WERI-Rb-1 (cell line): ENCODE measurements at regions not wholly inside any gene's neighbourhood (a gene's known extent, or its start where the extent isn't known, plus 50 kb on each side); places are given as distances from the start of the nearest gene placed in this dataset.

ENCODE experiments used
- DNase-seq: peaks from one replicate; pipeline ENCODE4 v3.0.0-alpha.2; 2020
- H3K27ac ChIP-seq: fragments of 250-450 bp; sonication (Bioruptor Pico); 2 replicates; pipeline ENCODE4 v1.5.1; 2020; ENCODE audit warnings: mild to moderate bottlenecking, moderate library complexity
- H3K27me3 ChIP-seq: fragments of 250-450 bp; sonication (Bioruptor Pico); 2 replicates; pipeline ENCODE4 v1.5.1; 2021; ENCODE audit warnings: mild to moderate bottlenecking, low read depth, moderate library complexity; ENCODE audit not compliant: insufficient read depth, severe bottlenecking
- H3K36me3 ChIP-seq: fragments of 250-450 bp; sonication (Bioruptor Pico); 2 replicates; pipeline ENCODE4 v1.5.1; 2020; ENCODE audit warnings: mild to moderate bottlenecking, moderate library complexity
- H3K4me3 ChIP-seq: 2 replicates; pipeline ENCODE4 v1.5.1; 2011; ENCODE audit warnings: low read depth, mild to moderate bottlenecking, control low read depth, low read length
- H3K9me3 ChIP-seq: fragments of 250-450 bp; sonication (Bioruptor Pico); 2 replicates; pipeline ENCODE4 v1.5.1; 2021; ENCODE audit warnings: mild to moderate bottlenecking, moderate library complexity; ENCODE audit not compliant: severe bottlenecking
- TF ChIP-seq, protein P1 (sequence below): IDR thresholded peaks from 2 replicates; pipeline ENCODE4 v1.5.1; 2011; ENCODE audit warnings: low read depth, mild to moderate bottlenecking, control low read depth, inconsistent platforms, low read length

DNA sequence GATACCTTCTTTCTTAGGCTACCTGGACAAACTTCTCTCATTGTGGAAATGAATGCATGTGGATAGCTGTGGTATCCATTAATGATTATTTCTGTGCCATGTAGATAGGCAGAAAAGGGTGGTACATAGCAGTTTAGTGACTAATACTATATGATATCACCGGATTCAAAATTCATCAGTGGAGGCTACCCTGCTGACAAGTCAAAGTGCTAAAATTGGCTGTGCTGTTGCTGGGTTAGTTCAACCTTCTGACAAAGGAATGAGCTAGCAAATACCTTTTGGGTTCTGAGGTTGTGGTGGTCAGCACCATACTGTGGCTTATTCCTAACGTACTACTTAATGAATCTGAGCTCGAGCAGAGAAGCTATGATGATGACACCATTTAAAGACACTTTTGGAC is 109.1 kb downstream of the TFAP2B start:
- no peak for DNase-seq
- TF ChIP-seq, protein P1, sequence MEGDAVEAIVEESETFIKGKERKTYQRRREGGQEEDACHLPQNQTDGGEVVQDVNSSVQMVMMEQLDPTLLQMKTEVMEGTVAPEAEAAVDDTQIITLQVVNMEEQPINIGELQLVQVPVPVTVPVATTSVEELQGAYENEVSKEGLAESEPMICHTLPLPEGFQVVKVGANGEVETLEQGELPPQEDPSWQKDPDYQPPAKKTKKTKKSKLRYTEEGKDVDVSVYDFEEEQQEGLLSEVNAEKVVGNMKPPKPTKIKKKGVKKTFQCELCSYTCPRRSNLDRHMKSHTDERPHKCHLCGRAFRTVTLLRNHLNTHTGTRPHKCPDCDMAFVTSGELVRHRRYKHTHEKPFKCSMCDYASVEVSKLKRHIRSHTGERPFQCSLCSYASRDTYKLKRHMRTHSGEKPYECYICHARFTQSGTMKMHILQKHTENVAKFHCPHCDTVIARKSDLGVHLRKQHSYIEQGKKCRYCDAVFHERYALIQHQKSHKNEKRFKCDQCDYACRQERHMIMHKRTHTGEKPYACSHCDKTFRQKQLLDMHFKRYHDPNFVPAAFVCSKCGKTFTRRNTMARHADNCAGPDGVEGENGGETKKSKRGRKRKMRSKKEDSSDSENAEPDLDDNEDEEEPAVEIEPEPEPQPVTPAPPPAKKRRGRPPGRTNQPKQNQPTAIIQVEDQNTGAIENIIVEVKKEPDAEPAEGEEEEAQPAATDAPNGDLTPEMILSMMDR, result no peak
- Histone ChIP-seq H3K27ac (no peak overlapping the region), H3K36me3 (no peaks in the 10 kb centered on the region), H3K9me3 (no peaks in the 10 kb centered on the region), H3K27me3 (no peaks in the 10 kb centered on the region), H3K4me3 (no peak overlapping the region)

DNA sequence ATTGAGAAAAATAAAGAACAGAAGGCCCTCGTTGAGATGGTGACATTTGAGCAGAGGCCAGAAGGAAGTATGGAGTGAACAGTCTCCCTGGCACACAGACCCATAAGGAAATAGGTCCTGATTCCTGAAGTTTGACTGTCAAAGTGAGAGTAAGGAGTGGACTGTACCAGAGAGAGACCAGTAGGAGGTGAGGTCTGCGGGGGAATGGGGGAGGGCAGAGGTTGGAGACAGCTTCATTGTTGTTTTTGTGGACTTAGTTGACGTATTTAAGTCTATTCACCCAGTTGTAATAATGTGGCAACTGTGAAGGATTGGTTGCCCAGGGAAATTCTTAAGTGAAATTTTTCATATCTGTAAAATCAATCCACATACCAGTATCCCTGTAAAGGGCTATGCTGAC is 110.7 kb downstream of the TFAP2B start:
- H3K27me3 ChIP-seq, result no peaks in the 10 kb centered on the region
- TF ChIP-seq, protein P1, result no peak
- no peak for DNase-seq
- no peaks in the 10 kb centered on the region for H3K9me3 ChIP-seq
- H3K36me3 ChIP-seq, result no peaks in the 10 kb centered on the region
- no peak overlapping the region for H3K27ac ChIP-seq
- no peak overlapping the region for H3K4me3 ChIP-seq

DNA sequence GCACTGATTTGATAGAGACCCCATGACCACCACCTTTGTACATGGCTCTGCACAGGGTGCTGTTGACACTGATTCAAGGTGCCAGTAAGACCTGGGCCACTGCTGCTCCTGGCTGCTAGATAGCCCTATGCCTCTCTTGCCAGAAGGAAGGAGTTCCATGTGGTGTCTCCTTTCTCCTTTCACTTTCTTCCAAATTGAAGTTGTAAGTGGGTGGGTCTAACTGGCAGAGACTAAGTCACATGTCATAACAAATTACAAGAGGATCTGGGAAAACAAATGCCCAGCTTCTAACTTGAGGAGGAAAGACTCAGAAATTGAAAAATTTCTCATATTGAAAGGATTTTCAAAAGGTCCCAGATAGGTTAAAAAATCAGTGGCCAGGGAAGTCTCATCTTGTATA is 116.8 kb downstream of the TFAP2B start:
- H3K27ac ChIP-seq, result no peak overlapping the region

DNA sequence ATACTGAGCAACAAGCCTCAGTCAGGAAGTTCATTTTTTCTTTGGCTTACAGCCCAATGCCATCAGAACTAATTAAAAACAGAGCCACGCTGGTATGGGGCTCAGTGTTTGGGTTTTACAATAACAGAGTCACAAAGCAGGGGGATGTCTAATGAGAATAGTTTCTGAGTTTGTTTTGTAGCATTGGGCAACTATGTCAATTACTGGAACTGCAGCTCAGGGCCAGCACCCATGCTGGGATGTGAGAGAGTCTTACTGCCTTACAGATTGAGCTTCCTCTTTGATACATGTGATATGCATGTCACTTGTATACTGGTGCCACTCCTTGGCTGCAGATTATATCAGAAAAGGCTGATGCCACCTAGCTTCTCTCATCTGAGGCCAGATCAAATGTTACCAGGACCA is 117.6 kb downstream of the TFAP2B start:
- Histone ChIP-seq H3K4me3 (no peak overlapping the region), H3K27me3 (no peaks in the 10 kb centered on the region), H3K27ac (no peak overlapping the region), H3K9me3 (no peaks in the 10 kb centered on the region), H3K36me3 (no peaks in the 10 kb centered on the region)
- no peak for DNase-seq
- TF ChIP-seq, protein P1, result no peak

More for the DNA sequence above, 116.8 kb downstream of the TFAP2B start:
- Histone ChIP-seq H3K36me3 (no peaks in the 10 kb centered on the region), H3K9me3 (no peaks in the 10 kb centered on the region), H3K27me3 (no peaks in the 10 kb centered on the region), H3K4me3 (no peak overlapping the region)
- DNase-seq, result no peak
- TF ChIP-seq, protein P1, result no peak

DNA sequence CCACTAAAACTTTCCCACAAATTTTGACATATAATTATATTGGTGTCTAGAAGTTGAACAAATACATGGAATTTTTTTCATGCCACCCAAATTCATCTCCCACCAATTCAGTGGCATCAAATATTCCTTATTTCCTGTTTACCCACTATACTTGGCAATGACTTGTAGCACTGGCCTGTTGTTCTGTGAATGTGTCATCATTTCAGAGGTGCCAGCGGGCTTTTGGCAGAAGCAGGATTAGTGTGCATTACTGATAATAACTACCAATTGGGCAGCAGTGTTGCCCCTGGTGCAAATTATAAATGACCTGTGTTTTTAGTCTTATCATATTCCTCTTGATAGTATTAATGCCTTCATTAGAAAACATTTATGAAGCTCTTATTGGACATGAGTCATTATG is 121.3 kb downstream of the TFAP2B start:
- TF ChIP-seq, protein P1, result no peak
- no peak overlapping the region for H3K27ac ChIP-seq
- H3K36me3 ChIP-seq, result no peaks in the 10 kb centered on the region
- DNase-seq, result no peak
- no peak overlapping the region for H3K4me3 ChIP-seq
- no peaks in the 10 kb centered on the region for H3K27me3 ChIP-seq
- no peaks in the 10 kb centered on the region for H3K9me3 ChIP-seq

DNA sequence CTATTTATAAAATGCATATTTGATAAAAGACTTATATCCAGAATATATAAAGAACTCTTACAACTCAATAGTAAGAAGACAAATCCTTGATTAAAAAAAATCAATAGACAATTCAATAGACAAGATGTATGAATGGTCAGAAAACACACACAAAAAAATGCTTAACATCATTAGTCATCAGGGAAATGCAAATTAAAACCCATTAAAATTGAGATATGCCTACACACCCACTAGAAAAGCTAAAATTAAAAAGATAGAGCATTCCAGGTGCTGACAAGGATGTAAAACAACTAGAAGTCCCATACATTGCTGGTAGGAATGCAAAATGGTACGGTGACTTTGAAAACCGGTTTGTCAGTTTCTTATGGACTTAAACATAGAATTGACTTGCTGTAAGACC is 127.1 kb downstream of the TFAP2B start:
- Histone ChIP-seq H3K9me3 (no peaks in the 10 kb centered on the region), H3K36me3 (no peaks in the 10 kb centered on the region), H3K27me3 (no peaks in the 10 kb centered on the region), H3K27ac (no peak overlapping the region), H3K4me3 (no peak overlapping the region)
- no peak for DNase-seq
- TF ChIP-seq, protein P1, result no peak
